B cell (primary cell): ENCODE measurements at regions not wholly inside any gene's neighbourhood (a gene's known extent, or its start where the extent isn't known, plus 50 kb on each side); places are given as distances from the start of the nearest gene placed in this dataset.

ENCODE experiments used
- ATAC-seq: fragments of 200-7000 bp; cut with Tn5 transposase; one replicate; pipeline ENCODE4 v1.10.0; 2021; ENCODE audit warnings: low read depth, mild to moderate bottlenecking, moderate number of reproducible peaks, moderate library complexity
- CTCF ChIA-PET: fragments of 350-600 bp; sonication (Branson Sonifier 250); formaldehyde crosslinking; loops from one replicate; lab custom pipeline; 2021; ENCODE audit warnings: antibody characterized with exemption, inconsistent platforms; lab: Charles Lee
- POLR2A ChIA-PET: fragments of 350-600 bp; sonication (Branson Sonifier 250); formaldehyde crosslinking; loops from one replicate; lab custom pipeline; 2021; ENCODE audit warnings: antibody characterized with exemption; lab: Charles Lee
- DNase-seq: peaks from one replicate; pipeline ENCODE4 v3.0.0; 2013
- H2AFZ ChIP-seq: 2 replicates; pipeline ENCODE4 v1.6.1; 2012; ENCODE audit warnings: mild to moderate bottlenecking, low read depth, low read length; ENCODE audit not compliant: insufficient read depth, poor library complexity, severe bottlenecking
- H3K27ac ChIP-seq, 2 donors: 1 replicate in 1 of 2; 2 replicates in 1 of 2; pipeline ENCODE4 v1.5.1; 2012 to 2013; ENCODE audit warnings: low read length in 2 of 2, mild to moderate bottlenecking in 2 of 2, moderate library complexity in 1 of 2
- H3K27me3 ChIP-seq, 4 experiments: fragments of 200-600 bp in 1 of 4; sonication (generic) in 1 of 4; replicated peaks in 1 of 4; 1 replicate in 2 of 4; 2 replicates in 2 of 4; pipeline versions ENCODE4 v1.6.1 to v1.7.0; 2013 to 2016; ENCODE audit warnings: low read length in 3 of 4, mild to moderate bottlenecking in 2 of 4, mixed read lengths in 1 of 4, moderate library complexity in 1 of 4; ENCODE audit not compliant: insufficient read depth in 4 of 4, control insufficient read depth in 3 of 4; ENCODE audit errors: control extremely low read depth in 1 of 4
- H3K36me3 ChIP-seq, 2 experiments: replicated peaks in 1 of 2; 1 replicate in 1 of 2; 2 replicates in 1 of 2; pipeline versions ENCODE4 v1.6.1 to v1.7.1; 2013; ENCODE audit warnings: low read length in 1 of 2; ENCODE audit not compliant: insufficient read depth in 2 of 2, control insufficient read depth in 1 of 2; ENCODE audit errors: control extremely low read depth in 1 of 2, extremely low read depth in 1 of 2
- H3K4me1 ChIP-seq, 2 donors: fragments of 200-600 bp in 1 of 2; sonication (generic) in 1 of 2; 1 replicate in 1 of 2; 2 replicates in 1 of 2; pipeline versions ENCODE4 v1.5.1 to v1.6.1; 2013 to 2017; ENCODE audit warnings: low read length in 2 of 2; ENCODE audit not compliant: control insufficient read depth in 2 of 2, insufficient read depth in 2 of 2
- H3K4me2 ChIP-seq: replicated peaks from 2 replicates; pipeline ENCODE3; 2012; ENCODE audit warnings: mild to moderate bottlenecking, low read depth, low read length; ENCODE audit not compliant: poor library complexity, severe bottlenecking
- H3K4me3 ChIP-seq, 5 experiments: fragments of 200-600 bp in 1 of 5; sonication (generic) in 1 of 5; 1 replicate in 3 of 5; 2 replicates in 2 of 5; pipeline versions ENCODE4 v1.5.1 to v1.7.0; 2011 to 2016; ENCODE audit warnings: low read length in 4 of 5, mild to moderate bottlenecking in 4 of 5, low read depth in 2 of 5, control low read depth in 1 of 5, moderate library complexity in 1 of 5; ENCODE audit not compliant: insufficient read depth in 1 of 5; ENCODE audit errors: control extremely low read depth in 1 of 5, extremely low read depth in 1 of 5
- H3K79me2 ChIP-seq: fragments of 200-600 bp; sonication (generic); one replicate; pipeline ENCODE4 v1.6.0; 2016; ENCODE audit warnings: low read length; ENCODE audit not compliant: control insufficient read depth, insufficient read depth
- H3K9ac ChIP-seq: fragments of 200-600 bp; sonication (generic); 2 replicates; pipeline ENCODE4 v1.6.1; 2017; ENCODE audit warnings: mild to moderate bottlenecking, low read length, moderate library complexity
- H3K9me3 ChIP-seq, 3 donors: one replicate each; pipeline versions ENCODE4 v1.6.1 to v1.7.1; 2013; ENCODE audit warnings: low read length in 2 of 3; ENCODE audit not compliant: control insufficient read depth in 2 of 3, insufficient read depth in 1 of 3; ENCODE audit errors: control extremely low read depth in 1 of 3
- H4K20me1 ChIP-seq: 2 replicates; pipeline ENCODE4 v1.6.0; 2012; ENCODE audit warnings: mild to moderate bottlenecking, low read length; ENCODE audit not compliant: insufficient read depth, control insufficient read depth, poor library complexity, severe bottlenecking
- H3K27ac Mint-ChIP-seq: one replicate; pipeline ENCODE4 v1.8.0; 2021; ENCODE audit warnings: mixed read lengths
- H3K27me3 Mint-ChIP-seq: one replicate; pipeline ENCODE4 v1.8.0; 2021; ENCODE audit warnings: mixed read lengths
- H3K4me1 Mint-ChIP-seq: one replicate; pipeline ENCODE4 v1.8.0; 2021; ENCODE audit warnings: mixed read lengths
- H3K4me3 Mint-ChIP-seq: one replicate; pipeline ENCODE4 v1.8.0; 2021; ENCODE audit warnings: mixed read lengths
- H3K9me3 Mint-ChIP-seq: one replicate; pipeline ENCODE4 v1.8.0; 2022; ENCODE audit warnings: mixed read lengths; ENCODE audit not compliant: insufficient read depth
- CTCF ChIP-seq: fragments of 200-600 bp; IDR thresholded peaks from one replicate; pipeline ENCODE4 v1.8.0; 2022; ENCODE audit warnings: antibody characterized with exemption, mild to moderate bottlenecking
- EZH2 ChIP-seq: IDR thresholded peaks from 2 replicates; pipeline ENCODE4 v1.6.1; 2012; ENCODE audit warnings: borderline replicate concordance, low read depth, mild to moderate bottlenecking, moderate library complexity, low read length; ENCODE audit not compliant: insufficient read depth, poor library complexity, severe bottlenecking
- WGBS: methylation state at CpG from one replicate; pipeline ENCODE4 v1.1.5; 2013; ENCODE audit warnings: missing lambda C conversion rate; ENCODE audit not compliant: insufficient coverage; 5-methylcytosine and 5-hydroxymethylcytosine counted together
- intact Hi-C: fragments of 100-400 bp; cut with micrococcal nuclease; formaldehyde crosslinking; loops from one replicate; pipeline ENCODE4 v1.10.0; 2022

- POLR2A ChIA-PET = no interaction called here
- Mint-ChIP-seq H3K9me3 (peaks cover 4% of the 10 kb centered on the region), H3K27ac (no peak overlapping the region), H3K4me1 (no peaks in the 10 kb centered on the region), H3K27me3 (peaks cover 21% of the 10 kb centered on the region), H3K4me3 (no peak overlapping the region)
- TF ChIP-seq EZH2 = no peak
- TF ChIP-seq CTCF = no peak
- no peak for DNase-seq
- Histone ChIP-seq H3K27ac (no peak overlapping the region), H3K4me2 (no peak overlapping the region), H3K4me3 (no peak overlapping the region), H2AFZ (no peak overlapping the region), H3K9me3 (no peaks in the 10 kb centered on the region), H3K27me3 (peaks cover 0 to 3% (median 1%) of the 10 kb centered on the region in 4 experiments), H4K20me1 (no peaks in the 10 kb centered on the region), H3K79me2 (no peaks in the 10 kb centered on the region), H3K4me1 (no peaks in the 10 kb centered on the region), H3K36me3 (no peaks in the 10 kb centered on the region), H3K9ac (no peak overlapping the region)
- CTCF ChIA-PET = no interaction called here
- no peak for ATAC-seq
- WGBS = 94% methylated on average over 2 of the region's 2 CpGs
- intact Hi-C loops = no loop called here
Measured at GRCh38 chr3:70861234-70861633, 548.8 kb upstream of the MDFIC2 start.

GRCh38 chr3:70857916-70858315 is 545.5 kb upstream of the MDFIC2 start:
- Histone ChIP-seq H3K4me2 (no peak overlapping the region), H3K4me1 (no peaks in the 10 kb centered on the region), H2AFZ (no peak overlapping the region), H3K9ac (no peak overlapping the region), H3K27ac (no peak overlapping the region), H3K4me3 (no peak overlapping the region), H3K79me2 (no peaks in the 10 kb centered on the region), H4K20me1 (no peaks in the 10 kb centered on the region), H3K9me3 (no peaks in the 10 kb centered on the region), H3K36me3 (no peaks in the 10 kb centered on the region), H3K27me3 (no peaks in the 10 kb centered on the region)
- intact Hi-C loops = no loop called here
- ATAC-seq (no peak), DNase-seq (no peak)
- no peaks in the 10 kb centered on the region for H3K9me3 Mint-ChIP-seq
- no peak overlapping the region for H3K4me3 Mint-ChIP-seq
- H3K27ac Mint-ChIP-seq = no peak overlapping the region
- ChIA-PET POLR2A (no interaction called here), CTCF (no interaction called here)
- H3K4me1 Mint-ChIP-seq = no peaks in the 10 kb centered on the region
- H3K27me3 Mint-ChIP-seq = peaks cover 14% of the 10 kb centered on the region
- 100% methylated on average over 2 of the region's 7 CpGs for WGBS
- TF ChIP-seq CTCF = no peak
- no peak for TF ChIP-seq EZH2
